ENCODE measurements at regions not wholly inside any gene's neighbourhood (a gene's known extent, or its start where the extent isn't known, plus 50 kb on each side); places are given as distances from the start of the nearest gene placed in this dataset.

DNA sequence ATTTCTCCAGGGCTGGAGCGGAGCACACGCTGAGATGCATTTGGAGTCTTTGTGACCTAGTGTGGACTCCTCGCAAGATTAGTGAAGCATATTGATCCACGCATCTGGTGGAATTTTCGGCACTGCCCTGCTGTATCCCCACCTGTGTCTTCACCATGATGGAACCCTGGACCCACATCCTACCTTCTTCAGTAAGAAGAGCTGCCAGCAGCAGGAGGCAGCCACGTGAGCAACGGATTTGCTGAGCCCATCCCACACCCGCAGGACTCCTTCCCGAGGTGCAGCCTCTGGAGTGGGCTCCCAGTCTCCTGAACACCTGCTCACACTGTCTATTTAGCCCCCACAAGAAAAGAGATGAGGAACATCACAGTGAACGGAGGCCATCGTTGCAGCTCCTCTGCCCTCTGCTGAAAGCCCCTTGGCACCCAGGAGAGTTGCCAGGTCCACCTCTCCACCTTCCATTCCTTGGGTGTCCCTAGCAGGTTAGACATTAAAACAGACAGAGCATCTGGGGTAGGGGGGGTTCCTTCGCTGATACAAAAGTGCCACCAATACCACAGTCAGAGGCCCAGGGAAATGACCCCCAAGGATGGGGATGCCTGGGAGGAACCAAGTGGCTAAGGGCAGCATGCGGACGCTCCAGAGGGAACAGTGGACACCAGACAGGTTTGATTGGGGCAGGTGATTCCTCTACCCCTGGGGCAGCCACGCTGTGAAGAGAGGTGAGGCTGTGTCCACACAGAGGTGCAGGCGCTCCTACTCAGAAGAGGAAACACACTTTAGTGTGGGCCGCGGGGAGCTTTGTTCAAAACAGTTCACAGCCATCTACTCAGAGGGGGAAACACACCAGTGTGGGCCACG is 302.8 kb upstream of the SALL3 start:
- DNase-seq, result no peak

DNA sequence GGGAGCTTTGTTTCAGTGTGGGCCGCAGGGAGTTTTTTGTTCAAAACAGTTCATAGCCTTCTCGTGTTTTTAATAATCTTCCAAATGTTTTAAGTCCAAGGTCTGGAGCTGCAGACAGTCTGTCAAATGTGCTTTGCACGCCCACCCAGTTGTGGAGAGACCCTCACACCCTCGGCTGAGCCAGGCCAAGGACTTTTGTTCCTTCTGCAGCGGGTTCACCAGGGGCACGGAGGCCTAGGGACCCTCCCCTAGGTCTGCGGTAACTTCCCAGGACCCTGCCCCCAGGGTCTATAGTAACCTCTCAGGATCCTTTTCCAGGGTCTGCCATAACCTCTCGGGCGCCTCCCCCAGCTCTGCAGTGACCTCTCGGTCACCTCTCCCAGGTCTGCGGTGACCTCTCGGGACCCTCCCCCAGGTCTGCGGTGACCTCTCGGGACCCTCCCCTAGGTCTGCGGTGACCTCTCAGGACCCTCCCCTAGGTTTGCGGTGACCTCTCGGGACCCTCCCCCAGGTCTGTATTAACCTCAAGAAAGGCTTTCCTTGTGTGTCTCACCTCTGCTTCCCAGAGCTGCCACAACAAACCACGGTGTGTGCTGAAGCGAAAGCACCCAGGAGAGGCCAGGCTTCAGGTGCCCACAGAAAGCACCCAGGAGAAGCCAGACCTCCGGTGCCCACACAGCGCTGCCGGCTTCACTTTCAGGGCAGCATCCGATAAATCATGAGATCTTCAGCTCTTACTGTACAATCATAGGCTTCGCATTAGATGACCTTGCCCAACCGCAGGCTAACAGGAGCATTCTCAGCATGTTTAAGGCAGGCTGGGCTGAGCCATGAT is 301.9 kb upstream of the SALL3 start:
- DNase-seq, result no peak

DNA sequence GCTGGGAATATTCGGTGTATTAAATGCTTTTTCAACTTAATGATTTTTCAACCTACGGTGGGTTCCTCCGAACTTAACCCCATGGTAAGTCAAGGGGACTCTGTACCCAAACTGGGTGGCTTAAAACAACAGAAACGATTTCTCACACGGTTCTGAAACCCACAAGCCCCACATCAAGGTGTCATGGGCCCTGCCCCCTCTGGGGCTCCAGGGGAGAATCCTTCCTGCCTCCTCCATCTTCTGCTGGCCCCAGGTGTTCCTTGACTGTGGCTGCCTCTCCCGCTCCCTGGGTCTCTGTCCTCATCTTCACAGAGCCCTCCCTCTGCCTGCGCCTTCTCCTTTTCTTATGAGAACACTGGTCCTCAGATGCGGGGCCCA is 301.3 kb upstream of the SALL3 start:
- DNase-seq, result no peak

DNA sequence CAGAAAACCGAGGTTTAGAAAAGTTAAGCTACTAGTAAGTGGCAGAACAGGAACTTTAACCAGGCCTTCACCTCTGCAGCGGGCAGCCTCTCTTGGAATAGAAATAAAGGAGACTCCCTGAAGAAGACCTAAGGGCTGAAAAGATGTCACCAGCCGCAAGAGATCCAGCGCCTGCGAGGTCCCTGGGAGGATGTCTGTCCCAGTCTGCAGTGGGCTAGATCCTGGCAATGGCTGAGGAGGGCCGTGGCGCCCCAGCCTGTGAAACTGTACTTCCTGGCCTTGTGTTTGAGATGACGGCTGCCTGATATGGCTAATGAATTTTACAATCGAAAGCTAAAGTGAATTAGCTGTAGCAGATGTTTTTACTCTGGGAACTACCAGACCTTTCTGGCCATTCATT is 300.6 kb upstream of the SALL3 start:
- no peak for DNase-seq

DNA sequence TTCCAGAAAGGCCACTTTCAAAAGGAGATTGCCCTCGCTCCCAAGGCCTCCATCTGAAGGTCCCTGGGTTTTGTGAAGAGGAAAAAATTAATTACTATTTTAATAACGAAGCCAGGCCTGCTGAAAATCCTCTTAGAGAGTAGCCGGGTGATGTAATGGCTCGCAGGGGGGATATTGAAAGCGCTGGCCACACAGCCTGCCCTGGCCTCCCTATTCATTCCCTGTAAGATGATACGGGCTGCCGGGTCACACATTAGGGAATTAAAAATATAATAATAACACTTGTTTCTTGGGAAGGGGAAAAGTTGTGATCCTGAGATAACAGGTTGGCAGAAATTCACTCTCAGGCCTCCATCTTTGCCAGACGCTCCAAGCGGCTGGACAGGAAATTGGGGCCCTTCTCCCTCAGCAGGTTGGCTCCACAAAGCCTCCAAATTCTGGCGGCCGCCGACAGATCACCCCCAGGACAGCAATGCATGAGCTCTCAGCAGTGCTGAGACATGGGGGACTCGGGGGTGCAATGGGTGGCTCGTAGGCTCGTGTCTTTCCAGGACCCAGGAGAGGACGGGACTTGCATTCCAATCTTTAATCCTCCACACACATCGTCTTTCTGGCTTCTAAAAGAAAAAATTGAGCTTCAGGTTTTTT is 299.9 kb upstream of the SALL3 start:
- no peak for DNase-seq

DNA sequence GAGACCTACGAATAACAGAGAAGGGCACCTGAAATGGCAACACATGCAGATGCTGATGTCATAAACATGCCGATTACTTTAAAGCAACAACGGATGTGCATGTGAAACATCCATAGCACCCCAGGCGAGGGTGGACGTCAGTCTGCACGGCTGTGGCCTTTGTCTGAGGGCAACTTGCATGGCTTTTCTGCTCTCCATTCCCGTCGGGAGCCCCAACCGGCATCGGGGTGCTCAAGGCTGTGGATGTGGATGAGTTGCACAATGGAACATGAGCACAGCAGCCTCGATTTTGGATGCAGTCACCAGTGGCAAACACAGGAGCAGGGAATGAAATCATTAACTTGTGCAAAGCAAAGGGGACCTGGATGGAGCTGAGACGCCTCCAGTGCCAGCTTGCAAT is 298.2 kb upstream of the SALL3 start:
- DNase-seq, result no peak

DNA sequence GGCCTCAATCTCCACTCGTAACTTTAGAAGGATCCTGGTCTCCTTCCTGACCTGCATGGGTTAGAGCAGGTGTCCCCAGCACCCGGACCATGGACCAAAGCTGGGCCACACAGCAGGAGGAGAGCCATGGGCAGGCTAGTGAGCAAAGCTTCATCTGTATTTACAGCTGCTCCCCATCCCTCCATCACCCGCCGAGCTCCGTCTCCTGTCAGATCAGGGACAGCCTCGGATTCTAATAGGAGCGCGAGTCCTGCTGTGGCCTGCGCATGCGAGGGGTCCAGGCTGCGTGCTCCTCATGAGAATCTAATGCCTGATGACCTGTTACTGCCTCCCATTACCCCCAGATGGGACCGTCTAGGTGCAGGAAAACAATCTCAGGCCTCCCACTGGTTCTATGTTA is 297.7 kb upstream of the SALL3 start:
- DNase-seq, result no peak

DNA sequence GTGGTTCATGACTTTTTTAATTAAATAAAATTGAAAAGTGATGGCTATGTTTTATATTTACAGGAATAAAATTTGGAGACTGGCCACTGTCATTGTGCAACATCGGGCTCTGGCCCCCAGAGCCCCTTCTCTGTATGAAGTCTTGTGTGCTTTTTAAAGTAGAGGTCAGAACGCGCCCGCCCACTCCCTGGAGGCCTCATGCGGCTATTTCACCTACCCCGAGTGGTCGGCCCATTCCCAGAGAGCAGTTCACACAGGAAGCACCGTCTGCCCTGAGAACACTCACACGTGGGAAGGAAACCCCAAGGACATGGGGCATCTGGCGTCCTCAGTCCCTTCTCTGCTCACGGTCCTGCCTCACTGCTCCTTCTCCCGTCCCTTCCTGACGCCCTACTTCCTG is 296.9 kb upstream of the SALL3 start:
- no peak for DNase-seq

DNA sequence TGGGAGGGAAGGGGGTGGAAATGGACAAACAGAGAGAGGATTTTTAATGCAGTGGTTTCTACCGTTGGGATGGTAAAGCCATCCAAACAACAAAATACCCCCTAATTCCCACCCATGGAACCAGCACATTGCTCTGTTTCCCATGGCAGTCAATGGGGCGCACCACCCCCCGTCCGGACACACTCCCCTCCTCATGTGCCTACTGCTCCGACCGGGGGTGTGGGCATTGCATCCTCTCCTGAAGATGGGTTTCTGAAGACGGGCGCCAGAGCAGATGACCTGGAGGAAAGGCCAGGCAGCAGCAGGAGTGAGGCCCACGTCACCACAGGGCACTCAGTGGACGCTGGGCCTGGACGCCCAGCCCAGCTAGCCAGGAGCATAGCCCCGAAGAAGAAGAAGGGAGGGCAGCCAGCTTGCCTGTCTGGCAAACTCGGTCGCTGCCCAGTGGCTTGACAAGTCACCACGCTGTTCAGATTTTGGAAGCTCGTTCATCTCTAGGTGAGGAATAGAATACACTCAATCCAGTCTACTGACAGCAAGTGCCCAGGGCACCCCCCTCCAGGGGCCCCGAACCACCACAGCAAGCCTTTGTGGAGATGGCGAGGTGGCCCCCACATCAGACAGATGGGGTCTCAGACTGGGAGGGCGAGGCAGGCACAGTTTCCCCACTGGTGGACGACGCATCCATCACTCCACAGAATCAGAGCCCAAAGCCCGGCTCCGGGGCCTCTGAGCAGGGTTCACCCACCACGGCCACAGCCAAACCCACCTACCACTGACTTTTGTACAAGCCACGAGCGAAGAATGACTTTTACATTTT is 296.2 kb upstream of the SALL3 start:
- DNase-seq, result no peak

DNA sequence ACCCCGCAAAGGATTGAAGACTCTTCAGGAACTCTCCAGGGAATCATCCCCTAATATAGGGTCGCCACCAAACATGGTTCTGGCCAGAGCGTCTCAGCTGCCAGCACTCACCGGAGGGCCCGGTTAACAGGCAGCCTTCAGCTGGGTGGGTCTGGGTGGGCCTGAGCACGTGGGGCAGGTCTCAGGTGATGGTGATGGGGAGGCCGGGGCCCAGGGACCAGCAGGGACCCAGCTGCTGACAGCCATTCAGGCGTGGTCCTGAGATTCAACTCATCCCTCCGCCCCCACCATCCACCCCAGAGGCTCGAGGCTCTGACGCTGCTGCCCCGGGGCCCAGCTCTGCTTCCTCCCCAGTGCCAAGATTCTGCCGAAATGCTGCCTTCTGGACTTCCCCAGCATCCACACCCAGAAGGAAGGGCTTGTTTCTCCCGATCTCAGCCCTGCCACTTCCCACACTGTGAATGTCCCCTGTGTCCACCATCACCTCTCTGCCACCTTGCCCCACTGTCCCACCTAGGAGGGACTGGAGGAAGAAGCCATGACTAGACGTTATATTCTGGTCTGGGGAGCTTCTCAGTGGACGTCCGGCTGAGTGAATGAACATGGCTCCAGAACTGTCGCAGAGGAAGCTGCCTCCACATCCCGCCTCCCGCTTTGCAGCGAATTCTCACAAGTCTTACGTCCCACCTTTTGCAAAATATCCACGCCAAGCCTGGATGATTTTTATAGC is 294.2 kb upstream of the SALL3 start:
- no peak for DNase-seq

DNA sequence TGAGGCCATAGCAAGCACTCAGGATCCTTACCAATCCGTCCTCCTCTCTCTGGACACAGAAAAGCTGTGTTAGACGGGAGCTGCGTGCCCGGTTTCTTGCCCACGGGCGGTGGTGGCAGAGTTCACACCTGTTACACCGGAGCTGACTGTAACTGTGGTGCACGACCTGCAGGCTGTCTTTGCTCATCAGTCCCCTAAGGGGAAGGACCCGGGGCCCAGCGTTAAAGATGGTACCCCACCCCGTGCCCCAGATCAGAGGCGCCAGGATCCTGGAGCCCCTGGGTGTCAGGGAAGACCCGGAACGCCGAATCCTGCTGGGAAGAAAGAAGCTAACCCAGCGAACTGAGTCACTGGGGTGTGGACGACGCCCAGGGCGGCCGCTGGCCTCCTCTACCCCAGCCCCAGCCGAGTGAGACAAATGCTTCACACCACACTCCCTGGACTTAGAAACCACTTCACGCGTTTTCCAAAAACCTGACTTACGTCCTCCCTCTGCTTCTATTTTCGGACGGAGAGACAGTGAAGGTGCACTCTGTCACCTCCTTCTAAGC is 293.6 kb upstream of the SALL3 start:
- no peak for DNase-seq

DNA sequence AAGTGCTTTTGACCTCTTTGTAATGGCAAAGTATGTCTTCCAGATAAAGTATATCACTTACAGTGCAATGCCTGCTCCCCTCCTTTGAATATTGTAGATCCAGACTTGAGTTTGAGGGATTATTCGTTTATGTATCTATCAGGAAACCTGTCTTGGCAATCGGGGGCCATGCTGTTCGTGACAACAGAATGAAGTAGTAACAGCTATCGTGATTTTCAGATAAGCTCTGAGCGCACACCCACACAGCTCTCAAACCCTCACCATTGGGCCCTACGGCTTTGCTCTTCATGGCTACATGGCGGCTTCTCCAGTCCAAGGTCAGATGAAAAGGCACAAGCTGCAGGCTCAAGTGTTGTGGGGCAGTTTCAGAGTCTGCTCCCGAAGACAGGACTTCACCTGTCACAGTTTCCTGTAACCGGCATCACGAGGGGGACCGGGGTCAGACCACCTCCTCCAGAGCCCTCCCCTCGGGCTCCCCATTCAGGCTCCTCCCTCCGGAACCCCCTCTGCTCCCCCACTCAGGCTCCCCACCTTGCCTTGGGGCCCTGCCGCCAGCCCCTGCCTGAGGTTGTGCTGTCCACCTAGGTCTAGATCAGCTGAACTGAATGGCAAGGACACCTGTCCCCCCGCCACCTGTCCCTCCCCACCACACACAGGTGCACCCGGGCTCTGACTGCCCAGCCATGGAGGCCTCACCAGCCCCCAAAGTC is 292.5 kb upstream of the SALL3 start:
- no peak for DNase-seq

DNA sequence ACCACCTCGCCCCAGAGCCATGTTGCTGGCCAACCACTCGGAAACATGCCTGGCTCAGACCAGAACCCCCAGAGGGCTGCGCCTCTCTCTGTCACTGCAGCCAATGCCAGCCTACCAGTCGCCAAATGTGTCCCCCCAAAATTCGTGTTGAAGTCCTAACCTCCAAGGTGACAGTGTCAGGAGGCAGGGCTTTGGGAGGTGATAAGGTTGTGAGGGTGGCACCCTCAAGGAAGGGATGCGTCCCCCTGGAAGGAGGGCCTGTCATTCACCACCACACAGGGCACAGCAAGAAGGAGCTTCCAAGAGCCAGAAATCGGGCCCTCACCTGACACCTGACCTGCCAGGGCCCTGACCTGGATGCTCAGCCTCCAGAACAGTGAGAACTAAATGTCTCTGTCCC is 291.9 kb upstream of the SALL3 start:
- DNase-seq, result no peak

DNA sequence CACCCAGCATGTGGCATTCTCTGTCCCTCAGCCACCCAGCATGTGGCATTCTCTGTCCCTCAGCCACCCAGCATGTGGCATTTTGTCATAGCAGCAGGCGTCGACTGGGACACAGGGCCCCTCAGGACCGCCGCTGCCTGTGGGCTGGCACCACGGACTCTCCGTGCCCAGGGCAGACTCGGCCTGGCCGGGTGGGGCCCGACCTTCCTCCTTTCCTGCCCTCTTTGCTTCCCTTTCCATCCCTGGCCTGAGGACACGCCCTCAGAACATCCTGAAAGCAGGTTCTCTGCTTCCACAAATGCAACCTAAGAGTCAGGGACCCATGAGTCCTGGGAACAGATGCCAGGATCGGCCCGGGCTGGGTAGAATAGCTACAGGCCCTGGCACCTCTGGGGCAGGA is 291.4 kb upstream of the SALL3 start:
- DNase-seq, result no peak

DNA sequence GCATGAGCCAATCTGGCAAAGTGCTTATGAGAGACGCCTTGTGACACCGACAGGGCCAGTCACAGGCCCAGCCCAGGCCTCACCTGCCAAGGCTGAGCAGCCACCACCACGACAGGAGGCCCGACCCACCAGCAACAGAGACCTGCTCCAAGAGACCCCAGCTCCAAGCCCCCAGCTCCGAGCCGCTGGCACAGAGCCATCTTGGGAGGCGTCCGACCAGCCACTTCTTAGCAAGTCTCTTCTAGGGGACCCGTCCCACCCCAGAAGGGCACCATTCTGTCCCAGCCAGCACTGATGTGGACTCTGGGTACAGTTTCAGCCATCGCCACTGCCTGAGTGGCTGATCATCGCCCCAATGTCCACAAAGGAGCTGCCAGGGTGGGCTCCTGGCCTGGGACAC is 290.7 kb upstream of the SALL3 start:
- no peak for DNase-seq

DNA sequence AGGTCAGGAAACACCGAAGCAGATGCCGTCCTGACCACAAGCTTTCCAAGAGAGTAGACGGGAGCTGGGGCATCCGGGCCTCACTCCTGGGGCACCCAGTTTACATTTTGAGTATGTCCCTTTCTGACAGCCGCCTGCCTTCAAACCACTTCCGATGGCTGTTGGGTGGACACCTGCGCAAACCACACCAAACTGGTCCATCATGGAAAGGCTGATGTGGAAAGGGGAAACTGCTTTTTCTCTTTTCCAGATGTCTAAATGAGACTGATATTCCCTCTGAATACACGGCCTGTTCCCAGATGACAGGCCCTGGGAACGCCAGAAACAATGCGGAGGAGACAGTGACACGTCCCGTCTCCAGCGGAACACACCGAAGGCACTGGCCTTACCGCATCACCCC is 290.0 kb upstream of the SALL3 start:
- no peak for DNase-seq

DNA sequence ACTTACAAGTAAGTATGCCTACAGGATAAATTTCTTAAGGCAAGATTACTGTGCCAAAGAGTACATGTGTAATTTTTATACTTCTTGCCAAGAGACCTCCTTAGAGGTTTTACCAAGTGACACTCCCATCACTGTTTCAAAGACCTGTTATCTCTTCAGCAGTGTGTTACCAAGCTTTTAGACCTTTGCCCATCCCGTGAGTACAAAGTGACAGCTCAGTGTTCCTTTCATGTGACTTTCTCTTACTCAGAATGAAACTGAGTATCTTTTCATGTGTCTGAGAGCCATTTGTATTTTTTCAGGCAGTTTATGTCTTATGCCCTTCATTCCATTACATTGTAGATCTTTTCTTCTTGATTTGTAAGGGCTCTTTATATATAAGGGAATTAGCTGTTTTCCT is 287.5 kb upstream of the SALL3 start:
- DNase-seq, result no peak

DNA sequence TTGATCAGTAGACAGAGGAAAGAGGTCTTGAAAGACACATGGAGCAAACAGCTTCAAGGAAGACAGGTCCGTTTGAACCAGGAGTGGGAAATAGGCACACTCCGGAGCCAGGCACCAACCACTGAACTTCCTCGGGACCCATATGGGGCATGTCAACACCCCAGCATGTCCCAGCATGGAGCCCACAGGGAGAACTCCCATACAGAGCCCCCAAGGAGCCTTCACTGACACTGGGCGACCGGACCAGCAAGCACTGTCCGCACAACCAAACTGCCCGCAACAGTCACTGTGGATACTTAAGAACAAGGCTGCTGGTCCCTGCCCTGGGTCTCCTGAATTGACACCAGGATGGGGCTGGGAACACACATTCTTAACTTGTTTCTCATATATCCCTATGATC is 286.2 kb upstream of the SALL3 start:
- DNase-seq, result no peak

DNA sequence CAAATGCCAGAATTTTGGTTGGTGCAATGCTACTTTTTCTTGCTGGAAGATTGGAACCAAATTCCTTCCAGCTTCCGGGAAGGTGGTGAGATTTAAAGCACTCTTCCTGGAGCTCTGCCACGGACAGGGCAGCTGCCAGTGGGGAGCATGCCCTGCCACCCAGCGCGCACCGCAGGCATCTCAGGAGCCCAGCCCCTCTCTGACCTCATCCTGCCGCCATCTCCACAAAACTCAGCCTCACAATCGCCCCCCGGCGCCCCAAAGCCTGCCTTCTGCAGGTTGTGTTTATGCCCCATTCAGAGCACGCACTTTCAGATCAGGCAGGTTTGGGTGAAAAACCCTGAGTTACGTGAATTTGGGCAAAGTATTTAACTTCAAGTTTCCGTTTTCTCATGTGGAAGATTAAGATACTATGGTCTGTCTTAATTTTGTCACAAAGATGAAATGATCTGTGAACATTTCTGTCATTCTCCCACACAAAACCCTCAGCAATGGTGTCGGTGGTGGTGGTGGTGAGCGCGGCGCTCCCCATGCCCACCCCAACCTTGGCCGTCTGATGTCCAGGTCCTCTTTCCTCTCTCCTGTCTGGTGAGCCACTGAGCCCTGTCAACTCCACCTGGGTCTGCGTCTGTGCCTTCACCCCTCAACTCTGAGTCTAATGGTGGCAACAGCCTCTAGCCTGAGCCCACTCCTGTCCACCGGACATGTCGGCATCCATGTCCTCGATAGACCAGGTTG is 282.8 kb upstream of the SALL3 start:
- no peak for DNase-seq

DNA sequence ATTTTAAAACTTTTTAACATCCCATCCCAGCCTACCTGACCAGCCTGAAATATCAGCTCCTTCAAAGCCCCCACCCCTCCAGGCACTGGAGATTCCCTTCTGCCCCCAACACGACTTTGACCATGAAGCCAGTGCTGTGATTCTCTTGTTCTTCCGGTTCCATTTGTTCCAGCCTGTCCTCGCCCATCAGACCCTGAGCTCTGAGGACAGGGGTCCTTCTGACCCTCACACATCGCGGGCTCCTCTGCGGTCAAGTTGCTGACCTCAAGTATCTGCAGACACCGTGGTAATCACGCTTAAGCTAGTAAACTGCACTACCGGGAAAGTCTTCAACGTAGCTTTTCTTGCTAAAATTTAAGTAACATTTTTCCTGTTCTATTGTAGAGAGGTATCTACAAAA is 282.2 kb upstream of the SALL3 start:
- DNase-seq, result no peak

DNA sequence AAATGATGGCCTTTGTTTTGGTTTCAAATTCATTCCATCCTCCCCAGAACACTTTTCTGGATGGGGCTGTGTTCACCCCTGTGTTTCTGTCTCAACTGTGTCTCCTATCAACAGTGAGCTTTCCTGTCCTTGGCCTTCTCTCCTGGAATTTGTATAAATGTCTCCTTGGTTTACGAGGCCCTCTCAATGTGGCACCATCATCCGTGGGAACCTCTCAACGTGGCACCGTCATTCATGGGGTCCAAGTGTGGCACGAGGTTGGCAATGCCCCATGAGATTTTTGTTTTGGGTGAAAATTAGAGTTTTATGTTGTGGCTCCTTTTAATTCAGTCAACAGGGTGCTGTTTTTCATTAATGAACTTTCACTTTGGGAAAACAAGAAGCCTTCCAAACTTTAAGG is 280.7 kb upstream of the SALL3 start:
- no peak for DNase-seq
